Muscle of leg (tissue), 3 donors: ENCODE measurements at regions not wholly inside any gene's neighbourhood (a gene's known extent, or its start where the extent isn't known, plus 50 kb on each side); places are given as distances from the start of the nearest gene placed in this dataset.

Source experiments
- DNase-seq: peaks from one replicate; pipeline ENCODE4 v3.0.0; 2013
- H3K27ac ChIP-seq: one replicate; pipeline ENCODE4 v1.5.1; 2013; ENCODE audit warnings: mild to moderate bottlenecking, low read length, control low read depth
- H3K27me3 ChIP-seq: one replicate; pipeline ENCODE4 v1.6.1; 2013; ENCODE audit warnings: low read length; ENCODE audit not compliant: control insufficient read depth, insufficient read depth
- H3K36me3 ChIP-seq: one replicate; pipeline ENCODE4 v1.6.1; 2013; ENCODE audit warnings: low read length; ENCODE audit not compliant: control insufficient read depth, insufficient read depth
- H3K4me1 ChIP-seq: one replicate; pipeline ENCODE4 v1.6.1; 2013; ENCODE audit warnings: low read length; ENCODE audit not compliant: control insufficient read depth, insufficient read depth
- H3K4me3 ChIP-seq: one replicate; pipeline ENCODE4 v1.5.1; 2013; ENCODE audit warnings: low read length, control low read depth
- H3K9me3 ChIP-seq: replicated peaks from 2 replicates; pipeline ENCODE4 v1.6.1; 2013; ENCODE audit warnings: low read depth, low read length; ENCODE audit not compliant: control insufficient read depth
- WGBS: methylation state at CpG from one replicate; pipeline ENCODE4 v1.1.5; 2013; ENCODE audit warnings: missing lambda C conversion rate; ENCODE audit not compliant: insufficient coverage; 5-methylcytosine and 5-hydroxymethylcytosine counted together

DNA sequence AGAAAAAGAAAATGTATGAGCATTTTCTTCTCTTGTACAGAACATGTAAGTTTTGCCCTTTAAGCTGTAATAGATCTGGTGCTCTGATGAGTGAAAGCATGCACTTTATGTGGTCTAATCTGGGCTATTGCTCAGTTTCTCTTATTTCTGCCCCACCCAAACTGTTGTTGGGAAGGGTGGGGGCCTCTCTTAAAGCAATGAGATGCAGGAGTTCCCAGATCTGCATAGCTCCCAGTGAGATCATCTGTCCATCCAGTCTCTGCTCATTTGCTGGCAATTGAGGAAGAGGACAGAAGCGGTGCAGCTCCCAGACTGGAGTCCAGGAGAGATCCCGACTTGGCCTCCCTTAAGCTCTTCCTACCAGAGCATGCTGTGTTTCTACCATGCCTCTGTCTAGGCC is 114.9 kb upstream of the SORCS3 start:
- no peak for DNase-seq
- WGBS, result 78% methylated on average over 2 of the region's 2 CpGs
- no peak overlapping the region for H3K4me3 ChIP-seq
- H3K36me3 ChIP-seq, result no peaks in the 10 kb centered on the region
- H3K27me3 ChIP-seq, result no peaks in the 10 kb centered on the region
- no peaks in the 10 kb centered on the region for H3K9me3 ChIP-seq
- no peak overlapping the region for H3K27ac ChIP-seq
- H3K4me1 ChIP-seq, result no peaks in the 10 kb centered on the region

DNA sequence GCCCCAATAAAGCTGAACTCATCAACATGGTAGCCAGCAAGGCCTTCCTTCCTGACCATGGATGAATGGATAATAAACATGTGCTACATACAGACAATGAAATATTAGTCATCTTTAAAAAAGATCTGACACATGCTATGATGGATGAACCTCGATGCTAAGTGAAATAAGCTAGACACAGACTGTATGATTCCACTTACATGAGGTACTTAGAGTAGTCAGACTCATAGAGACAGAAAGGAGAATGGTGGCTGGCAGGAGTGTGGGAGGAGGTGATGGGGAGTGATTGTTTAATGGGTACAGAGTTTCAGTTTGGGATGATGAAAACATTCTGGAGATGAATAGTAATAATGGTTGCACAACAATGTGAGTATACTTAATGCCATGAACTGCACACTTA is 114.1 kb upstream of the SORCS3 start:
- Histone ChIP-seq H3K27me3 (no peaks in the 10 kb centered on the region), H3K36me3 (no peaks in the 10 kb centered on the region), H3K4me3 (no peak overlapping the region), H3K4me1 (no peaks in the 10 kb centered on the region), H3K9me3 (no peaks in the 10 kb centered on the region), H3K27ac (no peak overlapping the region)
- 50% methylated on average over 1 of the region's 1 CpG for WGBS
- DNase-seq, result no peak

DNA sequence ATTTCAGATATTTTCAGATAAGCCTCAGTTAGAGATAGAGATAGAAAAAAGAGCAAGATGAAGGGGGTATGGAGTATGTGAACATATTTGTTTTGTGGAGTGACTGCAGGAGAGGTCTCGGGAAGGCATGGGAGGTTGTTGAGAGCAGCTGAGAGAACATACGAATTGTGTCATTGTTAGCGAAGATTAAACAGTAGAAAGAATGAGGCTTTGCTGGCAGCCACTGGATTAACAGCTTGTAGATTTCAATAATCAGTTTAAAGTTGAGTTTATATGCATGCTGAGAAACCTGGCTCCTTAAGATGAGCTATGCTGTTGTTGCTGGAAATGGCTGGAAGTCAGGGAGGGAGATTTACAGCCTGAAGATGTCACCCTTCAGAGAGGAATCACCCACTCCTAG is 100.9 kb upstream of the SORCS3 start:
- 78% methylated on average over 3 of the region's 3 CpGs for WGBS
- H3K36me3 ChIP-seq, result no peaks in the 10 kb centered on the region
- H3K9me3 ChIP-seq, result no peaks in the 10 kb centered on the region
- no peak overlapping the region for H3K4me3 ChIP-seq
- no peak overlapping the region for H3K27ac ChIP-seq
- no peaks in the 10 kb centered on the region for H3K27me3 ChIP-seq
- H3K4me1 ChIP-seq, result no peaks in the 10 kb centered on the region
- no peak for DNase-seq

DNA sequence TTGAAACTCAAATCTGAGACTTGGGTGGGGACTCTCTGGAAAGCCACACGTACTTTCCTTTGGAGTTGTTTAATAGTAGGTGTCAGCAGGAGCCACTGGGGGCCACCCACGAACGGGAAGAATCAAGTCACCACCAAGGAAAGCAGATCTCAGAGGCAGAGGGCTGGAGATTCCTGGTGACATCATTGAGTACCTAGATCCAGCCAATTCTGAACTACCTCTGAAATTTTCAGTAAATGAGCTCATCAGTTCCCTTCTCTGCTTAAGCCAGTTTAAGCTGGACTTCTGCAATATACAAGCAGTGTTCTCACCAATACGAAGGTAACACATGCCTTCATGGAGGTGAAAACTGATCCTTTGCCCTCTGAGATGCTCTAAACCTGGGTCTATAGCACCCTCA is 99.3 kb upstream of the SORCS3 start:
- Histone ChIP-seq H3K36me3 (no peaks in the 10 kb centered on the region), H3K27ac (no peak overlapping the region), H3K27me3 (no peaks in the 10 kb centered on the region), H3K4me3 (no peak overlapping the region), H3K4me1 (no peaks in the 10 kb centered on the region), H3K9me3 (no peaks in the 10 kb centered on the region)
- no peak for DNase-seq
- 20% methylated on average over 1 of the region's 4 CpGs for WGBS

DNA sequence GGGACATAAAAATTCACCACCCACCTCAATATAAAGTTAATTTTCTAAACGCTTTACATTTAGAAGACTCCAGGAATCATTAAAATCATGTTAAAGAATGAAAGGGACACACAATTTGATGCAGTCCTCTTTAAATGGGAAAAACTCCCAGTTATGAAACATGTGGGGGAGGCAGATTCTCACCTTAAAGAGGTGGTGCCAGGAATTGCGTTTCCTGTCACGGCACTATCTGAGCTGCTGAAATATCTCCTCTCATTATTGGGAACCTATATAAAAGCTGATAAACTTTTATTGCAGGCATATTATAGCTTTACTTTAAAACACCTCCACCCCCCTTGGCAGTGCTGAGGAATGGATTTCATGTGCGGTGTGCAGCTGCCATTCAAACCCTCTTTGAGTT is 94.8 kb upstream of the SORCS3 start:
- H3K4me1 ChIP-seq, result no peaks in the 10 kb centered on the region

DNA sequence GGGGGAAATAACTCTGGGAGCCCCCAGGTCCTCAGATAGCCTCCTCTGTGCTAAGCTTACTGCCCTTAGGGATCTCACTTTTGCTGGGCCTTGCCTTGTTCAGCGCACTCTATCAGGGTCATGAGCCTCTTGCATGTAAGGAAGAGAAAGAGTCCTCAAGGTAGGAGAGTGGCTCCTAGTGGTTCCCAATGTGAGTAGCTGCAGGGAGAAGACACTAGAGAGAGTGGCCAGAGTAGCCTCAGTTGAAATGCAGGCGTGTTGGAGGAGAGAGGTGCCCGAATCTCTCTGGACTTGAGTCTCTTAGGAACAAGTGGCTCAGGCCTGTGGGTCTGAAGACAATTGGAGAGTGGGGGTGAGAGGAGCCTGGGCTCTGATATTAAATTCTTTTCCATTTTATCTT is 94.3 kb upstream of the SORCS3 start:
- no peak for DNase-seq
- H3K9me3 ChIP-seq, result no peaks in the 10 kb centered on the region
- no peak overlapping the region for H3K4me3 ChIP-seq
- H3K36me3 ChIP-seq, result no peaks in the 10 kb centered on the region
- no CpG with 5 or more reads among the region's 3 CpGs for WGBS
- no peak overlapping the region for H3K27ac ChIP-seq
- no peaks in the 10 kb centered on the region for H3K27me3 ChIP-seq
- H3K4me1 ChIP-seq, result no peaks in the 10 kb centered on the region

More for the DNA sequence above, 94.8 kb upstream of the SORCS3 start:
- Histone ChIP-seq H3K36me3 (no peaks in the 10 kb centered on the region), H3K27me3 (no peaks in the 10 kb centered on the region), H3K9me3 (no peaks in the 10 kb centered on the region), H3K27ac (no peak overlapping the region), H3K4me3 (no peak overlapping the region)
- DNase-seq, result no peak
- WGBS, result no CpG with 5 or more reads among the region's 4 CpGs

DNA sequence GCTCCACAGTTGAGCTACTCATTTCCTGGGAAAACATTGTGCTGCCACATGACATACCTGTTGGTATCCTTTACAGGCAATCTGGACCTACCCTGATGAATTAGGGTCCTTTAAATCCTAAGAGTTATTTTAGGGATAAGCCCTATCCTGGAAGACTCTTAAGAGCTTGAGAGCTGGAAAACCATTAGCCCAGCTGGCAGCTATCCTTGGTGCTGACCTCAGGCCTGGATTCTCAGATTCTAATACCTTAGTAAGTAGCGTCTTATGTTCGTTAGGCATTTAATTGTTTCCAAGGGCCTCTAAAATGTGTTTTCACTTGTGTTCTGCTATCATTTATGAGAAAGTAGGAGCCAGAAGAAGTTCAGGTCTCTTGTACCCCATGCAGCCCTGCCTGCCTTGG is 93.0 kb upstream of the SORCS3 start:
- Histone ChIP-seq H3K4me3 (no peak overlapping the region), H3K27me3 (no peaks in the 10 kb centered on the region), H3K4me1 (no peaks in the 10 kb centered on the region), H3K27ac (no peak overlapping the region), H3K9me3 (no peaks in the 10 kb centered on the region), H3K36me3 (no peaks in the 10 kb centered on the region)
- no CpG with 5 or more reads among the region's 2 CpGs for WGBS
- peak; percentile 25 for DNase-seq

DNA sequence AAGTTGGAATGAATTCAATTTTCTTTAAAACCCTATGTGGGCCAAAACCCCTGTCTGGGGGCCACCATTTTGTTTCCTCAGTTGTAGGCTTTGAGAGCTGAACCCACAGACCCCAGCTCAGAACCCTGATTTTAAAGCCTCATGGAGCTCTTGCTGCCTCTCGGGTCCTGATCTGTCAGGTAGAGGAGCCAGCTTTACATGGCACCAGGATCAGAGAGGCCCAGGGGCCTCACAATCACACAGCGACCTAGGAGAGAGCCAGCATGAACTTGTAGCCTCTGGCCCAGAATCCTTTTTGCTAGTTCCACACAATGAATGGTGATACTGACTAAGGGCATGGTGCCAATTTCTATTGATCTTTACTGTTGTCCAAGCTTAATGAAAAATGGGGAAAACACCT is 84.3 kb upstream of the SORCS3 start:
- DNase-seq, result no peak
- Histone ChIP-seq H3K27ac (no peak overlapping the region), H3K4me1 (no peaks in the 10 kb centered on the region), H3K4me3 (no peak overlapping the region), H3K9me3 (no peaks in the 10 kb centered on the region), H3K27me3 (no peaks in the 10 kb centered on the region), H3K36me3 (no peaks in the 10 kb centered on the region)
- 83% methylated on average over 2 of the region's 2 CpGs for WGBS

DNA sequence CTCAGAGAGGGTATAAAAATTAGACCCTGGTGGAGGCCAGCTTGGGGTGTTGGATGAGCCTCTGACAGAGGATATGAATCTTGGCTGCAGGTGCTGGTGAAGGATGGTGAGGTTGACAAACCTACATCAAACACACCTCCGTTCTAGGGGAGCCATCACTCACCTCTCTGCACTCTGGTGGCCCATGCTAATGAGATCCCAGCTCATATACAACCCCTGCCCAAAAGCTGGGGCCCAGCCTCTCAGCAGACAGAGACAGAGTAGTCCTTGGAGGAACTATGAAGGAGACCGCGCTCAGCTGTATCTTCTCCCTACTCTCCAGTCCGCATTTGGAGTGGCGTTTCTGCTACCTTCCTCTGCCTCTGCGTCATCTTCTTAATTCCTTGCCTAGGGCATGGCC is 83.1 kb upstream of the SORCS3 start:
- Histone ChIP-seq H3K27me3 (no peaks in the 10 kb centered on the region), H3K27ac (no peak overlapping the region), H3K4me3 (no peak overlapping the region), H3K4me1 (no peaks in the 10 kb centered on the region), H3K36me3 (no peaks in the 10 kb centered on the region), H3K9me3 (no peaks in the 10 kb centered on the region)
- no peak for DNase-seq
- no CpG with 5 or more reads among the region's 6 CpGs for WGBS

DNA sequence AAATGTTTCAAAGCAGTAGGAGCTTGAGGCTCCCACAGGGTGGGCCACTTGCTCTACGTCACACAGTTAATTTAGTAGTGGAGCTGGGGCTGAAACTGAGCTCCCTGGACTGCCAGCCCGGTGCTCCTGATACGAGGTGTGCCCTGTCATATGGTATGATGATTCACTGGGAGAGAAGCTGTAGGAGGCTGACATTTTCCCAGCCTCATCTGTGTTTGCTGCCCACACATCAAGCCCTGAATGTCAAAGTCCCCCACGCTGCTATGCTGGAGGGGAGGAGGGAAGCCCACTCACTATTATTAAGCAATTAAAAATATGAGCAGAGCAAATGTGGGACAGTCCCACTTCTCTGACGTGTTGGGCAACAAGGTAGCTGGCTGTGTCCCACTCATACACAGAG is 81.2 kb upstream of the SORCS3 start:
- Histone ChIP-seq H3K4me1 (no peaks in the 10 kb centered on the region), H3K27ac (no peak overlapping the region), H3K36me3 (no peaks in the 10 kb centered on the region), H3K4me3 (no peak overlapping the region), H3K27me3 (no peaks in the 10 kb centered on the region), H3K9me3 (no peaks in the 10 kb centered on the region)
- DNase-seq, result no peak
- no CpG with 5 or more reads among the region's 5 CpGs for WGBS

DNA sequence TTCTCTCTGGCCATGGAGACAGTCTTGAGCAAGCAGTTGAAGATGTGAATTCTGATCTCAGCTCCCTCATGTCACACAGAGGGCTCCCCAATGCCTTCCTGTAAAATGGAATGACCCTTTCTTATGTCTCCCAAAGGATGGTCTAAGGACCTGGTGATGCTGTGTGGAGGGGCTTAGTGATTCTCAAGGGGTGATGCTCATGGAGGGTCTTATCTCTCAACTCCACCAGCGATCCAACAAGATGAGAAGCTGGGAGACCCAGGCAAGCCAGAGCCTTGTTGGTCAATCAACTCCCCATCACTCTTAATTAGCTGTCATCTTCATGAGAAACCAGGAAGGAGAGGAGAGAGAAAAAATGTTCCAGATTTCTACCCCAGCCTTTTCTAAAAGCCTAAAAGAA is 78.0 kb upstream of the SORCS3 start:
- Histone ChIP-seq H3K4me1 (no peaks in the 10 kb centered on the region), H3K9me3 (no peaks in the 10 kb centered on the region), H3K4me3 (no peak overlapping the region), H3K36me3 (no peaks in the 10 kb centered on the region), H3K27ac (no peak overlapping the region), H3K27me3 (no peaks in the 10 kb centered on the region)
- WGBS, result no CpG with 5 or more reads among the region's 1 CpG
- DNase-seq, result no peak
